ENCODE measurements at regions not wholly inside any gene's neighbourhood (a gene's known extent, or its start where the extent isn't known, plus 50 kb on each side); places are given as distances from the start of the nearest gene placed in this dataset.

- ChIA-PET CTCF (no interaction called here), POLR2A (no interaction called here)
Measured at GRCh38 chr10:27599546-27599945, 95.4 kb downstream of the RAB18 start.

GRCh38 chr10:27600930-27601329 lies 96.8 kb downstream of the RAB18 start:
- POLR2A ChIA-PET = no interaction called here
- CTCF ChIA-PET = no interaction called here

GRCh38 chr10:27601503-27601902 lies 97.4 kb downstream of the RAB18 start:
- ChIA-PET CTCF (no interaction called here), POLR2A (no interaction called here)

DNA sequence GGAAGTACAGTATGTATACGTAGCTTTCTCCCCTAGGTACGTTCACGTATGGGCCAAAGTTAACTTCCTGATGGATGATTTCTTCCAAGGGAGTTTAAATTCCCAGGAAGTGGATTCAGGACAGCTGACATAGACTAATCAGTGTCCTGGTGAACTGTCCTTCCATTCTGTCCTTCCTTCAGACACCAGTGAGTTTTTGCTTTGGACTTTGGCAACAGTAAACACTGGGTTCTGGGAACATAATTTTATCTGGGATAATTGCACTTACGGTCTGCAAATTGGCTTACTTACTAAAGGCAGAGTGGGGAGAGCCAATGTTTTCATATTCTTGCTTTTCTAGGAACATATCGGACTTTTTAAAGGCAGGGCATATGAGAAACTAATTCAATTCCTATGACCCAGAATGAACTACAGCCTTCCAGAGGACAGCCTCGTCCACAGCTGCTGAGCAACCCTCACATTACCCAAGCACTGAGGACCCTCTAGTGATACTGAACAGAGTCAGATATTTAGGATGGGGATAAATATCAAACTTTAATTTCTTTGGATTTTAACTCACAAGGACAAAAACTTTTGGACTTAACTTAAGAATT lies 97.9 kb downstream of the RAB18 start:
- ChIA-PET CTCF (no interaction called here), POLR2A (no interaction called here)

DNA sequence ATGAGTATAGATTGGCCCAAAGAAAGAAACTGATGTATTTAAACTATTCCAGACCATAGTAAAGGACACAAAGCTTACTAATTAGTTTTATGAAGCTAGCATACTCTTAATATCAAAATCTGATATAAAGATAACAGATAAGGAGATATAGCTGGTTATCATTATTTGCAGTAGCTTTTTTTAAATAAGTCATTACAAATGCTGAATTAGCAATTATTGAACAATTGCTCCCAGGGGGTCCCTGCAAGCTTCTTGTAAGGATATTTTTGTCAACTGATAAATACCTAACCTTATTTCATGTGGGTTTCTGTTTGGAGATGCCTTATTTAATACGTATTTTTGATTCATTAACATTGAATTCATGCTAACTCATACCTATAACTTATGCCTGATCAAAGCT lies 99.0 kb downstream of the RAB18 start:
- POLR2A ChIA-PET = no interaction called here
- CTCF ChIA-PET = no interaction called here

DNA sequence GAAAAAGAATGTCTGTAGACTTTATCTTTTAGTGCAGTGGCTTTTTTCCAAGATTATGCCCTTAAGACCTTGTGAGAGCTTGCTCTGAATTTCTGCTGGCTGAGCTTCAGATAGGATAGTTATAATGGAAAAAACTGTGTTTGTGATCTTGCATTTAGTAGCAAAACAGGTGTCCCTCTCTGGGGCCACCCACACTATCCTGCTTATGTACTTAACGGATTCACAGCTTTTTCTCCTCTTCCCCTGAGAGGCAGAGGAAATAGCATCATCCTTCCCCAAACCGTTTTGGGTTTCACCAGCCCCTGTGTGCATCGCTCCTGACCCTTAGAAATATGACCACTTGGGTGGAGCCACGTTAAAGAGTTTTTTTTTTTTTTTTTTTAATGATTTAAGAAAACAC lies 101.2 kb downstream of the RAB18 start:
- CTCF ChIA-PET = no interaction called here
- POLR2A ChIA-PET = no interaction called here

DNA sequence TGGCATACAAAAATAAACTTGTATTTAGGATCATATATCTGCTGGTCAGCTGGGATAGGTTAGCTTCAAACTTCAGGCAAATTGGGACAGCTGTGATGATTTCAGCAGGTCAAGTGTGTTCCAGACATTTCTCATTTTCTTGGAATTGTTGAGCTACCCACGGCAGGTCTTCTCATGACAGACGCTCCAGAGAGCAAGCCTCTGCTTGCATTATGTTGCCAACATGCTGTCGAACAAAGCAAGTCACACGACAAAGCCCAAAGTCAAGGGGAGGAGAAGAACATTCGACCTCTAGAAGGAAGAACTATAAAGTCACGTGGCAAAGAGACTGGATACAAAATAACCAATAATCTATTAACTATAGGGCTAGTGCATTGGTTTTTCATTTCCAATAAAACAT lies 103.5 kb downstream of the RAB18 start:
- POLR2A ChIA-PET = no interaction called here
- CTCF ChIA-PET = no interaction called here

GRCh38 chr10:27611236-27611635 lies 107.1 kb downstream of the RAB18 start:
- CTCF ChIA-PET = no interaction called here
- POLR2A ChIA-PET = interaction anchor here (0.5 kb wide), 1 partner anchor 15 kb away, joined by 3 read pairs; no protein-coding TSS in a partner anchor

DNA sequence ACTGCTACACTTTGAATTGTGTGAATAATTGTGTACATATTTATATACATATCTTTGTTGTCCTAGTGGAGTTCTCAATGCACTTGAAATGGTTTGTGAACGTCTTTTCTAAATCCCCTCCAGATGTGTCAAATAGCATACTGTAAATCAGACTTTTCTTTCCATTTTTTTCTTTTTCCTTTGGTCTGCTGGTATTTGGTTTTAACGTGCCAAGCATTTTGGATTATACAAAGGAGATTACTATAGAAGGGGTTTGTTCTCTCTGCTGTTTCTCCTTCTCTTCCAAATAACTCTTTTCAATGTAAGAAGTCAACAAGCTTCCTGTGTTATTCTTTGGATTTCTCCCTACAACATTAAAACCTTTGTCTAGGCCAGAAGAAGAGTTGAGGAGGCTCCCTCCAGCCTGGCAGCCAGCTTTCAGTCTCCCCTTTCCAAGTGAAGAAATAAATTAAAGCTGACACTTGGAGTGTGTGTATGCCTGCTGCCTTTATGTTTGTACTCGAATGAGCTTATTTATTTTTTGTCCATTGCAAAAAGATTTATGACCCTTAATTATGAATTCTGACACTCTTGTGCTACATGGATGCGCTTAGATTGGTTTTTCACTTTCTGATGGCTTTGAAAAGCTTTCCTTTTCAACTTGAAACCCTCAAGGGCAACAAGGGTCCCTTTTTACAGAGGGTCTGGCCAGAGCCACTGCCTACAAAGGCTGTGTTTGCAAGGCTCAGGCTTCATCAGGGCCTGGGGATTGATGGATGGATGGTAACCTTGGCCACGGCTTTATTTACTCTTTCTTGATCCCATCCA lies 107.8 kb downstream of the RAB18 start:
- CTCF ChIA-PET = interaction anchor here (0.8 kb wide), 1 partner anchor 53 kb away, joined by 3 read pairs; no protein-coding TSS in a partner anchor
- POLR2A ChIA-PET = interaction anchor here (0.5 kb wide), 1 partner anchor 14 kb away, joined by 3 read pairs; no protein-coding TSS in a partner anchor

GRCh38 chr10:27612551-27613035 lies 108.5 kb downstream of the RAB18 start:
- ChIA-PET CTCF (interaction anchor here (0.8 kb wide), 1 partner anchor 54 kb away, joined by 3 read pairs; no protein-coding TSS in a partner anchor), POLR2A (no interaction called here)

DNA sequence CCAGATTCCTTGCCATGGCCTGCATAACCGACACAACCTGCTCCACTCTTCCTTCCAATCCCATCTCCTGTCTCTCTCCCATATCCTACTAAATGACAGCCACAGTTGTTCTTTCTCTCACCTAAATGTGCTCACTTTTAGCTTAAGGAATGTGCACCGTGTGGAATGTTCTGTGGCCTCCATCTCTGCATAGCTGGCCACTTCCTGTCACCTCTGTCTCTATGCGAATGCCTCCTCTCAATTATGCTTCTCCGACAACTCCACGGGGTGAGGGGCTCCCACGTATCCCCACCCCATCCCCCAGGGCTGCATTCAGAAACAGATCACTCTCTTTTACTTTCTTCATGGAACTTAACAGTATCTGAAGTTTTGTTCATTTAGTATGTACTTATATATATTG lies 110.7 kb downstream of the RAB18 start:
- ChIA-PET CTCF (no interaction called here), POLR2A (no interaction called here)

GRCh38 chr10:27618036-27618615 lies 114.0 kb downstream of the RAB18 start:
- ChIA-PET CTCF (no interaction called here), POLR2A (no interaction called here)

DNA sequence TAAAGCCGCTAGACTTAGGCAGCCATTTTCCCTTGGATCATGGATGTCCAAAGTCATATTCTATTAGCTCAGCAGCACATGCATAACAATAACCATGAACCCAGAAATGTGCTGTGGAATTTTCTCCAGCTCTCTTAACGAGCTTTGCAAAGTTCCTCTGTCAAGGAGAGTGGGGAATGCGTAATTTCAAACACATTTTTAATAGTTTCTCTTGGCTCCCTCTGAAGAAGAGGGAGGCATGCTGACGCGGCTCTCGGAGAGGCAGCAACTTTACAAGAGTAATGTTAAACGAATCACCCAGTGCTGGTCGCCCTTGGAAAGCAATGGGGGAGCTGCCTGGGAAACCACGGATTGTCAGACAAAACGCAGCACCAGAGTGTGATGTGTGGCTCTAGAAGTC lies 114.8 kb downstream of the RAB18 start:
- ChIA-PET CTCF (no interaction called here), POLR2A (no interaction called here)

GRCh38 chr10:27619329-27619728 lies 115.2 kb downstream of the RAB18 start:
- CTCF ChIA-PET = no interaction called here
- POLR2A ChIA-PET = no interaction called here

DNA sequence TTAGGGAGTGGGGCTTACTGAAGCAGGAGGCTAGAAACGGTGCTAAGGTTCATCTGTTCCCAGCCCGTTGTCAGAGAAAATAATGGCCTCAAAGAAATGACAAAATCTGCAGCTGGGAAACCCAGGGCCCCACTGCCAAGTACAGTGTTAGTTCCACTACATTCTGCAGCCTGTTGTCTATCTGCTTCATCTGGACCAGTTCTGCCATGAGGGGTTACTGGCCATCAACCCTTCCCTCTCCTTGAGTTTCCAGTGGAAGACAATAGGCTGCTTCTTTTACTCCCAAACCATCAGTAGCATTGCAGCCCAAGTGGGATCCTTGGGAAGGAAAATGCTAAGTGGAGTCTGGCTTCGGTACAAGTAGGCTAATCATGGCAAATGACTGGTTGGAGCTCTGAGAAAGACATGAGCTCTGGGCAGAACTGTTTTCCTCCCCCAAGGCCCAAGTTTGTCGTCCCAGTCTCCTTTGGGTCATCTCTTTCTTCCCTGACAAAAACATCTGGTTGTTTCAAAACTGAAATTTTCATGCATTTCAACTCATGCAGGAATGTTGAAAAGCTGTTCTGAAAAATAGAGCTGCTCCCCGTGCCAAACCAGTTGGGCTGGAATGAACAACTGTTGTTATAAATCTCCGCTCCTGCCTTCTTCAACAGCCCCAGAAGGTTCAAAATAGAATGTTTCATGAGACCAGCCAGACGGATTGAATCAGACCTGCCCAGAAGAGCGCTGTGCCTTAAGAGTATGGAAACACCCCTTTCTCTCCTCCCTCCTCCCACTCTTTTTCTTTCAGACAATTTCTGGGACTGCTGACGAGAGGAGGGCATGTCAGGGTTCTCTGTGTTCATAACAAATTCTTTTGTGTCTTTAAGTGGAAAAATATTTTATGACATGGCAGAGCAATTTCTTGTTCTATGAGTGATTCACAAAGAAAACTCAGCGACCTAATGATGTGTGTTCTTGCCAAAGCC lies 116.6 kb downstream of the RAB18 start:
- CTCF ChIA-PET = no interaction called here
- POLR2A ChIA-PET = no interaction called here

DNA sequence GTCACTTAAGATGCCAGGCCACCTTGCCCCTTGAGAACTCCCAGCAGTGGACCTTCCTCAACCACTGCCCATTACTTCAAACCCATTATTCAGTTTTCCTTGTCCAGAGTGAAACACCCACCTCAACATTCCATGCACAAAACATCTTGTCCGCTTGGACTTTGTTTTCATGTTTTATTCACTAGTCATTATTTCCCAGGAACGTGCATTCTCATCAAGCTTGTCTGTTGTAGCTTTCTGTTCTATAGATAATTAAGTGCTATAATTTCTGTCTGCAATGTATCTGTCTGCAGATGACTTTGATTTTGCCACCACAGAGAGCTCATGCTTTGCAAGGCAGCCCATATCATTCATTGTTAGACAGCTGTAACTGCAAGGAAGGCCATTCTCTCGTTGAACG lies 117.4 kb downstream of the RAB18 start:
- POLR2A ChIA-PET = no interaction called here
- CTCF ChIA-PET = no interaction called here

DNA sequence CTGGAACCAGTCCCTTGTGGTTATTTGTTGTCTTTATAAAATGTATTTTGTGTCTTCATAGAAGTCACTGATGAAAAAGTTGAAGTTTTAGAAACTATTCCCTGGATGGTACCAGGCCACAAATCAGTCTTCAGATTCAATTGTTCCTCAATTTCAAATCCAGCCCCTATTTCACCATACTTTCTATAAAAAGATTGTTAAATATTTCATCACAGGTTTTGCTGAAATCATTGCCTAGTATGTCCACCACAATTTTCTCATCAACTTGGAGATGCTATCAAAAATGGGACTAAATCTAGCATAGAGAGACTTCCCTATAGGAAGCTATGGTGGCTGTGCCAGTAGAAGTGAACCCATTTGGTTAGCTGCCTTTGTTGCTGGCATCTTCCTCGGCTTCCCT lies 118.5 kb downstream of the RAB18 start:
- CTCF ChIA-PET = no interaction called here

More for the DNA sequence above, 118.5 kb downstream of the RAB18 start:
- POLR2A ChIA-PET = no interaction called here
